Uterus (tissue), 3 donors: ENCODE measurements at regions not wholly inside any gene's neighbourhood (a gene's known extent, or its start where the extent isn't known, plus 50 kb on each side); places are given as distances from the start of the nearest gene placed in this dataset.

Source experiments
- DNase-seq, 2 donors: peaks; one replicate each; pipeline ENCODE4 v3.0.0-alpha.2; 2019 to 2020
- H3K27ac ChIP-seq, 2 donors: fragments of 200-600 bp; sonication (generic); 1 replicate in 1 of 2; 2 replicates in 1 of 2; pipeline ENCODE4 v1.5.1; 2016 to 2018
- H3K27me3 ChIP-seq, 2 donors: fragments of 200-600 bp; sonication (generic); one replicate each; pipeline ENCODE4 v1.5.1; 2018 to 2019; ENCODE audit warnings: control low read depth in 1 of 2
- H3K36me3 ChIP-seq, 2 donors: fragments of 200-600 bp; sonication (generic); one replicate each; pipeline ENCODE4 v1.5.1; 2019; ENCODE audit warnings: control low read depth in 1 of 2
- H3K4me1 ChIP-seq, 2 donors: fragments of 200-600 bp; sonication (generic); one replicate each; pipeline ENCODE4 v1.5.1; 2018 to 2019; ENCODE audit warnings: control low read depth in 1 of 2
- H3K4me3 ChIP-seq, 2 donors: fragments of 200-600 bp; sonication (generic); 1 replicate in 1 of 2; 2 replicates in 1 of 2; pipeline ENCODE4 v1.5.1; 2018 to 2019; ENCODE audit warnings: mild to moderate bottlenecking in 1 of 2
- H3K9me3 ChIP-seq, 2 donors: fragments of 200-600 bp; sonication (generic); one replicate each; pipeline ENCODE4 v1.5.1; 2019; ENCODE audit warnings: control low read depth in 1 of 2
- CTCF ChIP-seq, 4 experiments: fragments of 200-600 bp in 2 of 4; fragments of 450-650 bp in 2 of 4; sonication (generic) in 2 of 4; IDR thresholded peaks; one replicate each; pipeline ENCODE4 v1.5.1; 2016 to 2019; ENCODE audit warnings: antibody characterized with exemption in 4 of 4, mild to moderate bottlenecking in 2 of 4, moderate library complexity in 1 of 4
- POLR2A ChIP-seq, 2 donors: fragments of 450-650 bp; IDR thresholded peaks; one replicate each; pipeline ENCODE4 v1.6.1; 2016; ENCODE audit warnings: antibody characterized with exemption in 2 of 2, mild to moderate bottlenecking in 1 of 2, moderate library complexity in 1 of 2
- intact Hi-C: fragments of 100-400 bp; cut with DNase I; formaldehyde crosslinking; loops from one replicate; pipeline ENCODE4 v1.15.1; 2023; ENCODE audit warnings: low total_unique reads
- donor health status: DM: yes; HTN: yes; CAD: no.

- H3K36me3 ChIP-seq, result no peaks in the 10 kb centered on the region
- DNase-seq, result no peak
- H3K9me3 ChIP-seq, result no peaks in the 10 kb centered on the region
- H3K4me1 ChIP-seq, result no peaks in the 10 kb centered on the region
- H3K4me3 ChIP-seq, result no peak overlapping the region
- intact Hi-C loops, result no loop called here
- no peaks in the 10 kb centered on the region for H3K27me3 ChIP-seq
- TF ChIP-seq CTCF (IDR thresholded peaks at IDR 0.05) (no peak), POLR2A (IDR thresholded peaks at IDR 0.05) (no peak)
- no peak overlapping the region for H3K27ac ChIP-seq
Observed at GRCh38 chr12:67742461-67742860, 93.9 kb downstream of the DYRK2 start.

GRCh38 chr12:67747869-67748742 lies 99.6 kb downstream of the DYRK2 start:
- no peaks in the 10 kb centered on the region for H3K36me3 ChIP-seq
- DNase-seq, result no peak
- H3K4me3 ChIP-seq, result no peak overlapping the region
- H3K9me3 ChIP-seq, result no peaks in the 10 kb centered on the region
- no peaks in the 10 kb centered on the region for H3K4me1 ChIP-seq
- intact Hi-C loops, result no loop called here
- H3K27me3 ChIP-seq, result no peaks in the 10 kb centered on the region
- TF ChIP-seq CTCF (IDR thresholded peaks at IDR 0.05) (no peak), POLR2A (IDR thresholded peaks at IDR 0.05) (no peak)
- H3K27ac ChIP-seq, result no peak overlapping the region

DNA sequence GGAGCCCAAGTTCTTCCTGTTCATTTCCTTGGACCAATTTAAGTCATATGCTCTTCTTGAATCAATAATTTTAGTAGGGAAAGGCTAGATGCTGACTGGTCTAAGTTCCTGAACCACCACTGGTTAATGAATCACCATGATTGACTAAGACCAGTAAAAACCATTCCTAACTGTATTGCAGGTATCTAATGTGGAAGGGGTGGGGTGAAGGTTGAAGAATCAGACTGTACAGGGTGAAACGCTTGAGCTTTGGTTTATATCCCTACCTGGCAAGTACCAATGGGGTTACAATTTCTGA lies 100.1 kb downstream of the DYRK2 start:
- no peaks in the 10 kb centered on the region for H3K4me1 ChIP-seq
- H3K27ac ChIP-seq, result no peak overlapping the region
- no peak for TF ChIP-seq CTCF (IDR thresholded peaks at IDR 0.05)
- no peak for TF ChIP-seq POLR2A (IDR thresholded peaks at IDR 0.05)
- H3K9me3 ChIP-seq, result no peaks in the 10 kb centered on the region
- intact Hi-C loops, result no loop called here
- H3K4me3 ChIP-seq, result no peak overlapping the region
- no peaks in the 10 kb centered on the region for H3K36me3 ChIP-seq
- no peaks in the 10 kb centered on the region for H3K27me3 ChIP-seq
- no peak for DNase-seq

- H3K27me3 ChIP-seq, result no peaks in the 10 kb centered on the region
- no peaks in the 10 kb centered on the region for H3K4me1 ChIP-seq
- H3K4me3 ChIP-seq, result no peak overlapping the region
- no peaks in the 10 kb centered on the region for H3K36me3 ChIP-seq
- H3K27ac ChIP-seq, result no peak overlapping the region
- DNase-seq, result no peak
- H3K9me3 ChIP-seq, result no peaks in the 10 kb centered on the region
- TF ChIP-seq POLR2A (IDR thresholded peaks at IDR 0.05), result no peak
- no peak for TF ChIP-seq CTCF (IDR thresholded peaks at IDR 0.05)
- intact Hi-C loops, result no loop called here
Observed at GRCh38 chr12:67750513-67751183, 102.1 kb downstream of the DYRK2 start.

DNA sequence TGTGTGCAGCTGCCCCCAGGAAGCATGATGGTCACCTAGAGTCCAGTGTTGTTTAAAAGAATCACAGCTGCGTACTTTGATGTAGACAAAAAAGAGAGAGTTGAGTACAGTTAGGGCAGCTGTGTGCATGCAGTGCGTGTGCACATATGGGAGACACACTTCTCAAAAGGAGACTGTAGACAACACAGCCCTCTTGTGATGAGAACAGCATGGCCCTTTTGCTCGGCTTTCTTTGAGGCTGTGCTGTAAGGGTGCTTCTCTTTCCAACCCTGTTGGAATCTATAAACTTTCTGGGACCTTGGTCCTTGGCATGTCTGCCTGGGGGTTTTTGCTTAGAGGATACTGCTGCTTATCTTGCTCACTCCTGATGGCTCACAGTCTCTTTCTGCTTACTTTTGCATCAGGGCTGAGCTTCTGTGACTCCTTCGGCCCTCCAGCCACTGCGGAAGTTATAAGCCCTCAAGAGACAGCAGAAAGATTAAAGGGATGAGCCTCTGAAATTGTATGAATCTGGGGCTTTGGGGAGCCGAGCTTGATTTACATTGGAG lies 102.9 kb downstream of the DYRK2 start:
- H3K36me3 ChIP-seq, result no peaks in the 10 kb centered on the region
- no peaks in the 10 kb centered on the region for H3K9me3 ChIP-seq
- H3K4me1 ChIP-seq, result no peaks in the 10 kb centered on the region
- no peaks in the 10 kb centered on the region for H3K27me3 ChIP-seq
- intact Hi-C loops, result no loop called here
- DNase-seq, result no peak
- no peak overlapping the region for H3K4me3 ChIP-seq
- TF ChIP-seq CTCF (IDR thresholded peaks at IDR 0.05) (no peak), POLR2A (IDR thresholded peaks at IDR 0.05) (no peak)
- no peak overlapping the region for H3K27ac ChIP-seq
